ENCODE measurements at regions not wholly inside any gene's neighbourhood (a gene's known extent, or its start where the extent isn't known, plus 50 kb on each side); places are given as distances from the start of the nearest gene placed in this dataset.

DNA sequence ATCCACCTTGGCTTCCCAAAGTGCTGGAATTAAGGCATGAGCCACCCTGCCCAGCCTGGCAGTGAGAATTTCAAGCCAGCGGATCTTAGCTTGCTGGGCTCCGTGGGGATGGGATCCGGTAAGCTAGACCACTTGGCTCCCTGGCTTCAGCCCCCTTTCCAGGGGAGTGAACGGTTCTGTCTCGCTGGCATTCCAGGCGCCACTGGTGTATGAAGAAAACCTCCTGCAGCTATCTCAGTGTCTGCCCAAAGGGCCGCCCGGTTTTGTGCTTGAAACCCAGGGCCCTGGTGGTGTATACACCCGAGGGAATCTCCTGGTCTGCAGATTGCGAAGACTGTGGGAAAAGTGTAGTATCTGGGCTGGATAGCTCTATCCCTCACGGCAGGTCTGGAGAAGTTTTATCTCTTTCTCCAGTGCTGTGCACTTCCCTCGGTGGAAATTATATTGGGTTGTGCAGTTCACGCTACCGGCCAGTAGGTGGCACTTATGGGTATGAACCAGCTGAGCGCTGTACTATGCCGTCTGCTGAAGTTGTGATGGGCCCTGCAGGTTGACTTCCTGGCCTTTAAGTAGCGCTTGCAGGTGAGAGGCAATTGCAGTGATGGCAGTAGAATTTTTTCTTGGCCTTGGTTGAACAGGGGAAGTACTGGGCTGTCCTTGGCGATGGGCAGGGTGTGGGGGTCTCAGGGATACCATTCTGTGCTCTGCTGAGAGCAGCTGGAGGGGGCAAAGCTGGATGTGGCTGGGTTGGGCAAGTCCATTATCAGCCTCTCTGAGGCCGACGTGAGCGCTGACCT lies 138.0 kb upstream of the MTPN start:
- 67% methylated on average over 21 of the region's 21 CpGs; no CpG with 5 or more reads in 1 of the 2 experiments for whole genome bisulfite sequencing, 2 experiments (ENCODE audit: extremely low coverage in 1 of 2, insufficient coverage in 1 of 2, insufficient read length in 1 of 2, insufficient replicate concordance in 2 of 2, low coverage in 1 of 2, low lambda C conversion rate in 2 of 2, missing lambda C conversion rate in 1 of 2)
- CTCF ChIA-PET (ENCODE audit: partially characterized antibody), result interaction anchor here (0.6 to 4.0 kb wide), 55 partner anchors 9 to 1150 kb away, joined by 3 to 35 read pairs (median 4); no protein-coding TSS in a partner anchor
- no peak overlapping the region for H2BK12ac ChIP-seq (ENCODE audit: low read depth, low read length)
- TF ChIP-seq RAD21 (IDR thresholded peaks at IDR 0.05 in 1 of 2, conservative IDR thresholded peaks at IDR 0.05 in 1 of 2; ENCODE audit: low read depth in 2 of 2, low read length in 2 of 2) (peak; percentile 75 to 82), SP1 (IDR thresholded peaks at IDR 0.05; ENCODE audit: low read depth, low read length) (no peak), KDM5A (IDR thresholded peaks at IDR 0.05; ENCODE audit: low read length) (no peak), CTCF (IDR thresholded peaks at IDR 0.05; ENCODE audit: control extremely low read depth in 1 of 3, insufficient read depth in 1 of 3, low read depth in 1 of 3, low read length in 3 of 3) (peak; percentile 83 to 89 (median 85)), GABPA (IDR thresholded peaks at IDR 0.05; ENCODE audit: borderline replicate concordance, insufficient read depth, low read length) (no peak), USF2 (IDR thresholded peaks at IDR 0.05; ENCODE audit: low read length) (peak; percentile 62; the same call in 1 of the 2 replicates), NANOG (IDR thresholded peaks at IDR 0.05; ENCODE audit: insufficient read depth, low read depth, low read length, poor library complexity, severe bottlenecking) (peak; percentile 23), SRF (IDR thresholded peaks at IDR 0.05; ENCODE audit: low read depth, low read length) (no peak)

More for the DNA sequence above, 138.0 kb upstream of the MTPN start:
- Histone ChIP-seq H2BK120ac (replicated peaks; ENCODE audit: low read depth, low read length) (no peak overlapping the region), H3K23me2 (ENCODE audit: low read depth, low read length) (no peaks in the 10 kb centered on the region), H3K36me3 (ENCODE audit: control insufficient read depth in 2 of 4, insufficient read depth in 4 of 4, low read length in 3 of 4) (no peaks in the 10 kb centered on the region), H3K14ac (ENCODE audit: insufficient read length) (no peak overlapping the region), H3K9me3 (ENCODE audit: insufficient read depth in 2 of 2, low read depth in 1 of 2, low read length in 1 of 2) (no peaks in the 10 kb centered on the region), H3K4me3 (ENCODE audit: extremely low read depth in 1 of 4, insufficient read depth in 2 of 4, low read depth in 3 of 4, low read length in 4 of 4) (no peak overlapping the region), H3K27me3 (replicated peaks in 1 of 4; ENCODE audit: control insufficient read depth in 3 of 4, extremely low read depth in 1 of 4, insufficient read depth in 3 of 4, low read length in 3 of 4) (no peaks in the 10 kb centered on the region), H3K23ac (ENCODE audit: insufficient read length) (no peak overlapping the region), H3K4me2 (ENCODE audit: insufficient read depth in 1 of 2, low read depth in 2 of 2, low read length in 2 of 2) (no peak overlapping the region), H3K79me2 (ENCODE audit: control insufficient read depth in 1 of 2, insufficient read depth in 2 of 2, low read length in 2 of 2) (no peaks in the 10 kb centered on the region), H4K20me1 (replicated peaks in 1 of 2; ENCODE audit: control insufficient read depth in 1 of 2, insufficient read depth in 2 of 2, low read length in 2 of 2) (no peaks in the 10 kb centered on the region), H3K27ac (ENCODE audit: low read depth, low read length) (no peak overlapping the region), H3K4ac (replicated peaks; ENCODE audit: insufficient read length, low read depth, low read length) (no peak overlapping the region), H2BK5ac (ENCODE audit: low read depth, low read length) (no peak overlapping the region), H2AFZ (ENCODE audit: low read length) (peak overlapping the region; percentile 67; the same call in 1 of the 2 replicates), H4K91ac (replicated peaks; ENCODE audit: insufficient read length, low read length) (no peak overlapping the region), H3K18ac (ENCODE audit: extremely low read depth, low read length) (no peak overlapping the region), H3K9ac (replicated peaks in 1 of 4; ENCODE audit: extremely low read depth in 1 of 4, low read depth in 3 of 4, low read length in 3 of 4) (no peak overlapping the region), H3K4me1 (replicated peaks in 1 of 4; ENCODE audit: control insufficient read depth in 3 of 4, insufficient read depth in 4 of 4, low read length in 3 of 4) (no peaks in the 10 kb centered on the region), H2BK15ac (ENCODE audit: low read length) (no peak overlapping the region), H2AK5ac (ENCODE audit: low read depth, low read length) (no peak overlapping the region), H4K8ac (ENCODE audit: extremely low read depth, insufficient read depth, low read length) (no peak overlapping the region), H3K79me1 (ENCODE audit: low read depth, low read length) (no peaks in the 10 kb centered on the region), H4K5ac (ENCODE audit: insufficient read length, low read depth, low read length) (no peak overlapping the region), H2BK20ac (ENCODE audit: low read length) (no peak overlapping the region), H3K56ac (replicated peaks; ENCODE audit: insufficient read length, low read depth, low read length) (no peak overlapping the region)
- POLR2A ChIA-PET (ENCODE audit: partially characterized antibody), result no interaction called here
- DNase-seq (ENCODE audit: low read depth in 1 of 2, low spot score in 2 of 2) (peak; percentile 31 to 82), FAIRE-seq (peak; percentile 77)
